Osteocyte (in vitro differentiated cells): ENCODE measurements at regions not wholly inside any gene's neighbourhood (a gene's known extent, or its start where the extent isn't known, plus 50 kb on each side); places are given as distances from the start of the nearest gene placed in this dataset.

Source experiments
- DNase-seq: peaks from one replicate; pipeline ENCODE4 v3.0.0; 2021; ENCODE audit warnings: mixed read lengths; ENCODE audit not compliant: unreplicated experiment; ENCODE audit errors: extremely low spot score
- H3K27ac Mint-ChIP-seq: one replicate; pipeline ENCODE4 v1.8.0; 2021; ENCODE audit warnings: mild to moderate bottlenecking, mixed read lengths; ENCODE audit not compliant: unreplicated experiment
- H3K27me3 Mint-ChIP-seq: one replicate; pipeline ENCODE4 v1.8.0; 2021; ENCODE audit warnings: mixed read lengths; ENCODE audit not compliant: unreplicated experiment
- H3K36me3 Mint-ChIP-seq: one replicate; pipeline ENCODE4 v1.8.0; 2021; ENCODE audit warnings: mixed read lengths; ENCODE audit not compliant: unreplicated experiment
- H3K4me1 Mint-ChIP-seq: one replicate; pipeline ENCODE4 v1.8.0; 2021; ENCODE audit warnings: mixed read lengths; ENCODE audit not compliant: unreplicated experiment
- H3K4me3 Mint-ChIP-seq: one replicate; pipeline ENCODE4 v1.8.0; 2021; ENCODE audit warnings: mild to moderate bottlenecking, moderate library complexity, mixed read lengths; ENCODE audit not compliant: unreplicated experiment
- H3K9me3 Mint-ChIP-seq: one replicate; pipeline ENCODE4 v1.8.0; 2021; ENCODE audit warnings: mixed read lengths; ENCODE audit not compliant: unreplicated experiment
- TF ChIP-seq, protein P1 (sequence below): fragments of 200-600 bp; sonication (generic); IDR thresholded peaks from 2 replicates; pipeline ENCODE4 v1.5.0; 2021; ENCODE audit warnings: antibody characterized with exemption, mild to moderate bottlenecking, moderate library complexity

DNA sequence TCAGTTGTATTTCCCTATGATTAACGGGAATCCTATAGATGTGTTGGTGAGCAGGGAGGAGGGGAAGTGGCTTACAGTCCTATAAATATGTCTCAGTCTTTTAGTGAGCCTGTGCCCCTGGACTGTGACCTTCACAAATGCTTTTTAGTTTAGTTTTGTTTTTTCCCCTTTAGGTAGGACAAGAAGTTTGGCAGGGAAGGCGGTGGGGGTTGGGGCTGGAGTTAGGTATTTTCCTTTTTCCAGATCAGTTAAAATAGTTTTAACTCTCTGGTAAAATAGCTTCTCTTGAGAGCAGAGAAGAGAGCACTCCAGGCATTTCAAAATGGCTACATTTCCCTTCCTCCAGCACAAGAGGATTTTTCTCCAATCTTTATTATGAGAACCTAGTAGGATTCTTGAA is 272.1 kb downstream of the SPATA31D1 start:
- H3K36me3 Mint-ChIP-seq: no peaks in the 10 kb centered on the region

GRCh38 chr9:82263619-82264018 is 275.0 kb downstream of the SPATA31D1 start:
- DNase-seq: no peak
- Mint-ChIP-seq H3K36me3 (no peaks in the 10 kb centered on the region), H3K9me3 (no peaks in the 10 kb centered on the region), H3K27me3 (peaks cover 2% of the 10 kb centered on the region), H3K4me3 (no peak overlapping the region), H3K27ac (no peak overlapping the region), H3K4me1 (no peaks in the 10 kb centered on the region)
- TF ChIP-seq, protein P1, sequence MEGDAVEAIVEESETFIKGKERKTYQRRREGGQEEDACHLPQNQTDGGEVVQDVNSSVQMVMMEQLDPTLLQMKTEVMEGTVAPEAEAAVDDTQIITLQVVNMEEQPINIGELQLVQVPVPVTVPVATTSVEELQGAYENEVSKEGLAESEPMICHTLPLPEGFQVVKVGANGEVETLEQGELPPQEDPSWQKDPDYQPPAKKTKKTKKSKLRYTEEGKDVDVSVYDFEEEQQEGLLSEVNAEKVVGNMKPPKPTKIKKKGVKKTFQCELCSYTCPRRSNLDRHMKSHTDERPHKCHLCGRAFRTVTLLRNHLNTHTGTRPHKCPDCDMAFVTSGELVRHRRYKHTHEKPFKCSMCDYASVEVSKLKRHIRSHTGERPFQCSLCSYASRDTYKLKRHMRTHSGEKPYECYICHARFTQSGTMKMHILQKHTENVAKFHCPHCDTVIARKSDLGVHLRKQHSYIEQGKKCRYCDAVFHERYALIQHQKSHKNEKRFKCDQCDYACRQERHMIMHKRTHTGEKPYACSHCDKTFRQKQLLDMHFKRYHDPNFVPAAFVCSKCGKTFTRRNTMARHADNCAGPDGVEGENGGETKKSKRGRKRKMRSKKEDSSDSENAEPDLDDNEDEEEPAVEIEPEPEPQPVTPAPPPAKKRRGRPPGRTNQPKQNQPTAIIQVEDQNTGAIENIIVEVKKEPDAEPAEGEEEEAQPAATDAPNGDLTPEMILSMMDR: no peak

More for the DNA sequence above, 272.1 kb downstream of the SPATA31D1 start:
- no peaks in the 10 kb centered on the region for H3K9me3 Mint-ChIP-seq
- no peaks in the 10 kb centered on the region for H3K27me3 Mint-ChIP-seq
- H3K4me3 Mint-ChIP-seq: no peak overlapping the region
- no peak for DNase-seq
- no peak overlapping the region for H3K27ac Mint-ChIP-seq
- H3K4me1 Mint-ChIP-seq: no peaks in the 10 kb centered on the region
- TF ChIP-seq, protein P1: no peak

- TF ChIP-seq, protein P1: no peak
- Mint-ChIP-seq H3K4me1 (peaks cover 12% of the 10 kb centered on the region), H3K9me3 (no peaks in the 10 kb centered on the region), H3K4me3 (no peak overlapping the region), H3K36me3 (no peaks in the 10 kb centered on the region), H3K27me3 (peaks cover 2% of the 10 kb centered on the region), H3K27ac (no peak overlapping the region)
- DNase-seq: no peak
These were observed 282.6 kb downstream of the SPATA31D1 start for GRCh38 chr9:82271106-82271561.

DNA sequence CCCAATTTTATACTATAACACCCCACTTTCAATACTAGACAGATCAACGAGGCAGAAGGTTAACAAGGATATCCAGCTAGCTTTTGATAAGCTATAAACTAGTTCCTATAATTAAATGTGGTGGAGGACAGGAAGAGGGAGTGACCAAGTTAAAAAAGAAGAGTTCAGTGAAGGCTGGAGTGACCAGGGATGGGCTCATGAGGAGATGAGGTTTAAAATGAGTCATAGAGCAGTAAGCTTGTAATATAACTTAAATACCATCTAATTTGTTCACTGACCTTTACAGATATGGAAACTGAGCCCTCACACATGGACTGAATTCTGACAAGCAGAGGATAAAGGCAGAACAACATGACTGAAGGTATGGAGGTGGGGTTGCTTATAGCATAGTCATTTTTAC is 284.5 kb downstream of the SPATA31D1 start:
- Mint-ChIP-seq H3K4me3 (no peak overlapping the region), H3K27me3 (no peaks in the 10 kb centered on the region), H3K36me3 (no peaks in the 10 kb centered on the region), H3K9me3 (no peaks in the 10 kb centered on the region), H3K4me1 (peaks cover 12% of the 10 kb centered on the region), H3K27ac (no peak overlapping the region)
- DNase-seq: no peak
- TF ChIP-seq, protein P1: no peak

DNA sequence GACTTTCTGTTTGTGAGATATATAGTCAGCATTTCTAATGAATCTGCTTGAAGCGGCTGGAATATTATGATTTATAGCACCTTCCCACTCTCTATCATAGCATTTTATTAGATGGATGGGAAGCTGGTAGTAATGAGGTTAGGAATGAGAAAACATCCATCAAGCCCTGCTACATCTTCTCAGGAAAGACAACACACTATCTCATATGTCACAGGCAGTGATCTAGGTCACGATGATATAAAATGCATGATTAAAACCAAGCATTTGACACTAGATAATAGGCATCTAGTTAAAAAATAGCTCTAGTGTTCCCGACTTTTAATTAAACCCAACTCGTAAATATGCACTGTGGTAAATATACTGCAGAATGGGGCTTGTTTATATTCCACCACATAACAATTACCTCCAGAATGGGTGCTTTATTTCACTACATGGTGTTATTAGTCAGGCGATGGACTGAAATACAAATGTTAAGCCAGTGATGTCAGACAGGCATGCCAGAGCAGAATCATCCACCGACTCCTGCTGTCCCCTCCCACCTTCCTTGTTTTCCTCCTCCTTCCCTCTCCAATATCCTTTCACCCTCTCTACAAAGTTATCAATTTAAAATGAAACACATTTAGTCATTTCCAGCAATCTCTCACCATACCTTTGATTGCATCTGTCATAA is 286.8 kb downstream of the SPATA31D1 start:
- Mint-ChIP-seq H3K36me3 (no peaks in the 10 kb centered on the region), H3K27me3 (peaks cover 2% of the 10 kb centered on the region), H3K4me3 (no peak overlapping the region), H3K9me3 (no peaks in the 10 kb centered on the region), H3K27ac (no peak overlapping the region), H3K4me1 (peaks cover 12% of the 10 kb centered on the region)
- no peak for DNase-seq
- TF ChIP-seq, protein P1: no peak
